ENCODE measurements at regions not wholly inside any gene's neighbourhood (a gene's known extent, or its start where the extent isn't known, plus 50 kb on each side); places are given as distances from the start of the nearest gene placed in this dataset.

DNA sequence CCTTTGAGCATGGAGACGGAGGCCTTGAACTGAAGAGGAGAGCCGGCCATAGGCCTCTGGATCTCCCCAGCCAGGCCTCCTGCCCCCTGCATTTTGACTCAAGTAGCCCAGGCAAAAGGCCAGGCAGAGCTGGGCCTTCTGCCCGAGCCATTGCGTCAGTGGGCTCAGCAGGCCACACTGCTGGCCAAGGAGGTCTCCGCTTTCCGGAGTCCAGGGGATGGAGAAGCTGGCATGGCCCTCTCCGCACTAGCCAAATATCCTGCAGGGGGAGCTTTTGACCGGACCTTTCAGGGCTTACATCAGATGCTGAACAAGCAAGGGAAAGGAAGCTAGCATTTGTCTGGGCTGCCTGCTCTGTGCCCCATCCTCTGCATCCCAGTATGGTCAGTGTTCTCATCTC lies 386.8 kb downstream of the TRIM36 start:
- Histone ChIP-seq H3K27me3 (peaks cover 4% of the 10 kb centered on the region; the same call in 1 of the 2 replicates), H3K9me3 (no peaks in the 10 kb centered on the region), H3K36me3 (no peaks in the 10 kb centered on the region), H3K4me1 (no peaks in the 10 kb centered on the region), H3K4me3 (ENCODE audit: low read depth, low read length) (no peak overlapping the region)
- DNase-seq, result peak; percentile 18
- peak; percentile 25; the same call in 1 of the 2 replicates for TF ChIP-seq CTCF (IDR thresholded peaks at IDR 0.05; ENCODE audit: low read depth, low read length)

DNA sequence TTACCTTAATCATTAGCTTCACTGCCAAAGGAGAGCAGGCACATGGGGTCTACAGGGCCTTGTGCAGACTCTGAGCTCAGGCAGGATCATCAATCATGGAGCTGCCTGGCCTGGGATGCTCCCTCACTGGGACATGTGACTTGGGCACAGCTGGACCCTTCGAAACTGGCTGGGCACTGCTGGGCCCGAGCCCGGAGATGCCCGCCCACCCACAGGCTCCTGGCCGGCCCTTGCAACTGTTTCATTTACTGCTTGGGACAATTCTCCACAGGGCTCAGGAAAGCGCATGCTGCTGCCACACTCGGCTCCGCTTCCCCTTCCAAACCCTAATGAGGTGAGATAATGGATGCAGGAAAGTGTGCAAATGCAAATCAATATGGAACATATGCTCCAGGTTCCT lies 387.5 kb downstream of the TRIM36 start:
- no peak overlapping the region for H3K4me3 ChIP-seq (ENCODE audit: low read depth, low read length)
- TF ChIP-seq CTCF (IDR thresholded peaks at IDR 0.05; ENCODE audit: low read depth, low read length), result no peak
- DNase-seq, result no peak
- H3K36me3 ChIP-seq, result no peaks in the 10 kb centered on the region
- peaks cover 4% of the 10 kb centered on the region; the same call in 1 of the 2 replicates for H3K27me3 ChIP-seq
- no peaks in the 10 kb centered on the region for H3K4me1 ChIP-seq
- no peaks in the 10 kb centered on the region for H3K9me3 ChIP-seq

DNA sequence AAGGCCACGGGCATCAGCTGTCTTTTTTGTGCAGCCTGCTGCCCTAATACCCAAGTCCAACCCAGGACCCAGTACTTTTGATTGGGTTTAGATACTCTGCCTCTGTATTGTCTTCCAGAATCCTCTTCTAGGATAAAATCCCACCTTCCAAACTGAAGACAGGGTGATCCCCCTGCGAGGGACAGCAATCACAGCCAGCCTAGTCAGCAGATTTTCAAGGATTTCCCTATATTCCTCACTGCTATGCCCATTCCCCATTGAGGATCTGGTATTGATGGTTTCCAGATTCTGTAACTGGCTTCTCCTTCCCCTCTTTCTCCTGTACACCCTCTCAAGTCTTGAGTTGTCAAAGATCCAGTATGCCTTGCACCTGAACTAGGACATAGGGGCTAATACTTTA lies 389.4 kb downstream of the TRIM36 start:
- Histone ChIP-seq H3K36me3 (no peaks in the 10 kb centered on the region), H3K9me3 (no peaks in the 10 kb centered on the region), H3K27me3 (no peaks in the 10 kb centered on the region), H3K4me3 (ENCODE audit: low read depth, low read length) (no peak overlapping the region), H3K4me1 (no peaks in the 10 kb centered on the region)
- TF ChIP-seq CTCF (IDR thresholded peaks at IDR 0.05; ENCODE audit: low read depth, low read length), result no peak
- DNase-seq, result no peak

DNA sequence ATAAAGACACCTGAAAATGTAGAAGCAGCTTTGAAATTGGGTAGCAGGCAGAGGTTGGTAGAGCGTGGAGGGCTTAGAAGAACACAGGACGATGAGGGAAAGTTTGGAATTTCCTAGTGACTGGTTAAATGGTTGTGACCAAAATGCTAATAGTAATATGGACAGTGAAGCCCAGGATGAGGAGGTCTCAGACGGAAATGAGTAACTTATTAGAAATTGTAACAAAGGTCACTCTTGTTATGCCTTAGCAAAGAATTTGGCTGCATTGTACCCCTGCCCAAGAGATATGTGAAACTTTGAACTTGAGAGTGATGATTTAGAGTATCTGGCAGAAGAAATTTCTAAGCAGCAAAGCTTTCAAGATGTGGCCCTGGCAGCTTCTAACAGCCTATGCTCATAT lies 382.5 kb downstream of the KCNN2 start:
- Histone ChIP-seq H3K4me1 (no peaks in the 10 kb centered on the region), H3K9me3 (no peaks in the 10 kb centered on the region), H3K4me3 (ENCODE audit: low read depth, low read length) (no peak overlapping the region), H3K27me3 (no peaks in the 10 kb centered on the region), H3K36me3 (no peaks in the 10 kb centered on the region)
- no peak for TF ChIP-seq CTCF (IDR thresholded peaks at IDR 0.05; ENCODE audit: low read depth, low read length)
- DNase-seq, result no peak

DNA sequence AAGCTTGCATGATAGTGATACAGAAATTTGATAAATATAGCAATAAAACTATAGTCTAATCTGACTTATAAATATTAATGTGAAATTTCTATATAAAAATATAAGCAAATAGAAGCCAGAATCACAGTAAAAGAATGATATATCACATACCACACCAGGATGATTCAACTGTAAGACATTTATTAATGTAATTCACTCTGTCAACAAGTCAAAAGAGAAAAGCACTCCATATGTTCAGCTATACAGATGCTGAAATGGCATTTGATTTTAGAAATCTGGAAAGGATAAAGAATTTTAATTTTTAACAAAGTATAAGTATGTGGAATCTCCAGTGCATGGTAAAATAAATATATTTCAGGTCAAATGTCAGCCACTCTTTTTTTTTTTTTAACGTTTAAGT lies 372.4 kb downstream of the KCNN2 start:
- TF ChIP-seq CTCF (IDR thresholded peaks at IDR 0.05; ENCODE audit: low read depth, low read length), result no peak
- no peaks in the 10 kb centered on the region for H3K9me3 ChIP-seq
- no peak for DNase-seq
- no peaks in the 10 kb centered on the region for H3K36me3 ChIP-seq
- no peaks in the 10 kb centered on the region for H3K4me1 ChIP-seq
- H3K27me3 ChIP-seq, result no peaks in the 10 kb centered on the region
- H3K4me3 ChIP-seq (ENCODE audit: low read depth, low read length), result no peak overlapping the region

- Histone ChIP-seq H3K4me3 (ENCODE audit: low read depth, low read length) (no peak overlapping the region), H3K4me1 (no peaks in the 10 kb centered on the region), H3K9me3 (no peaks in the 10 kb centered on the region; the same call in 1 of the 2 replicates), H3K27me3 (no peaks in the 10 kb centered on the region), H3K36me3 (no peaks in the 10 kb centered on the region)
- TF ChIP-seq CTCF (IDR thresholded peaks at IDR 0.05; ENCODE audit: low read depth, low read length), result no peak
- DNase-seq, result no peak
Observed at GRCh38 chr5:114729986-114730385, 368.1 kb downstream of the KCNN2 start.

Data from BE2C (cell line).